H1 (cell line): ENCODE measurements at regions not wholly inside any gene's neighbourhood (a gene's known extent, or its start where the extent isn't known, plus 50 kb on each side); places are given as distances from the start of the nearest gene placed in this dataset.

ENCODE experiments used
- CTCF ChIA-PET: fragments of 300-600 bp; sonication (Branson Sonifier 250); formaldehyde crosslinking; loops from one replicate; lab custom pipeline; 2021; ENCODE audit not compliant: partially characterized antibody; lab: Charles Lee
- POLR2A ChIA-PET: fragments of 300-600 bp; sonication (Branson Sonifier 250); formaldehyde crosslinking; loops from one replicate; lab custom pipeline; 2021; ENCODE audit warnings: inconsistent platforms; ENCODE audit not compliant: partially characterized antibody; lab: Charles Lee
- DNase-seq, 2 experiments: peaks; one replicate each; pipeline versions ENCODE4 v3.0.0 to v3.0.0-alpha.2; 2010 to 2022; ENCODE audit warnings: low spot score in 2 of 2, low read depth in 1 of 2, mixed read lengths in 1 of 2
- FAIRE-seq: peaks from 2 replicates; lab custom pipeline; 2011; peaks lifted over from hg19 to GRCh38; lab: Jason Lieb, UNC
- H2AFZ ChIP-seq: 2 replicates; pipeline ENCODE4 v1.8.1; 2012; ENCODE audit warnings: low read length, inconsistent platforms
- H2AK5ac ChIP-seq: 2 replicates; pipeline ENCODE4 v1.6.1; 2013; ENCODE audit warnings: low read depth, low read length
- H2BK120ac ChIP-seq: replicated peaks from 2 replicates; pipeline ENCODE3; 2013; ENCODE audit warnings: low read depth, low read length, inconsistent platforms
- H2BK12ac ChIP-seq: 2 replicates; pipeline ENCODE4 v1.6.1; 2013; ENCODE audit warnings: low read depth, low read length
- H2BK15ac ChIP-seq: 2 replicates; pipeline ENCODE4 v1.6.1; 2013; ENCODE audit warnings: low read length
- H2BK20ac ChIP-seq: 2 replicates; pipeline ENCODE4 v1.6.1; 2013; ENCODE audit warnings: low read length
- H2BK5ac ChIP-seq: 2 replicates; pipeline ENCODE4 v1.6.1; 2013; ENCODE audit warnings: low read depth, low read length
- H3K14ac ChIP-seq: 2 replicates; pipeline ENCODE4 v1.6.1; 2013; ENCODE audit warnings: inconsistent platforms; ENCODE audit not compliant: insufficient read length
- H3K18ac ChIP-seq: 2 replicates; pipeline ENCODE4 v1.6.1; 2013; ENCODE audit warnings: low read length; ENCODE audit errors: extremely low read depth
- H3K23ac ChIP-seq: 2 replicates; pipeline ENCODE4 v1.6.1; 2013; ENCODE audit warnings: inconsistent platforms; ENCODE audit not compliant: insufficient read length
- H3K23me2 ChIP-seq: 2 replicates; pipeline ENCODE4 v1.6.1; 2013; ENCODE audit warnings: low read depth, low read length
- H3K27ac ChIP-seq: 2 replicates; pipeline ENCODE4 v1.6.1; 2011; ENCODE audit warnings: low read depth, low read length, inconsistent platforms
- H3K27me3 ChIP-seq, 4 experiments: replicated peaks in 1 of 4; 1 replicate in 1 of 4; 2 replicates in 3 of 4; pipeline versions ENCODE4 v1.6.1 to v1.8.1; 2011 to 2013; ENCODE audit warnings: low read length in 3 of 4, mild to moderate bottlenecking in 3 of 4, inconsistent platforms in 2 of 4, mixed read lengths in 2 of 4, moderate library complexity in 1 of 4; ENCODE audit not compliant: control insufficient read depth in 3 of 4, insufficient read depth in 3 of 4; ENCODE audit errors: extremely low read depth in 1 of 4
- H3K36me3 ChIP-seq, 4 experiments: 2 replicates each; pipeline versions ENCODE4 v1.6.1 to v1.8.1; 2011 to 2013; ENCODE audit warnings: mild to moderate bottlenecking in 4 of 4, low read length in 3 of 4, moderate library complexity in 2 of 4, control low read depth in 1 of 4, inconsistent platforms in 1 of 4; ENCODE audit not compliant: insufficient read depth in 4 of 4, control insufficient read depth in 2 of 4
- H3K4ac ChIP-seq: replicated peaks from 2 replicates; pipeline ENCODE3; 2013; ENCODE audit warnings: low read length, low read depth, mixed read lengths, inconsistent platforms; ENCODE audit not compliant: insufficient read length
- H3K4me1 ChIP-seq, 4 experiments: replicated peaks in 1 of 4; 1 replicate in 1 of 4; 2 replicates in 3 of 4; pipeline versions ENCODE4 v1.6.1 to v1.8.1; 2011 to 2013; ENCODE audit warnings: low read length in 3 of 4, inconsistent platforms in 2 of 4, mixed read lengths in 1 of 4; ENCODE audit not compliant: insufficient read depth in 4 of 4, control insufficient read depth in 3 of 4
- H3K4me2 ChIP-seq, 2 experiments: 2 replicates each; pipeline versions ENCODE4 v1.6.1 to v1.8.1; 2011 to 2013; ENCODE audit warnings: low read depth in 2 of 2, low read length in 2 of 2, control low read depth in 1 of 2, inconsistent platforms in 1 of 2, mild to moderate bottlenecking in 1 of 2; ENCODE audit not compliant: insufficient read depth in 1 of 2
- H3K4me3 ChIP-seq, 4 experiments: fragments of 200-600, 300-600 bp in 1 of 4; sonication (generic), shearing (Covaris generic), sonication (Bioruptor Twin) in 1 of 4; 2 replicates each; pipeline versions ENCODE4 v1.5.1 to v1.8.1; 2011 to 2016; ENCODE audit warnings: low read length in 4 of 4, low read depth in 3 of 4, control low read depth in 2 of 4, inconsistent platforms in 2 of 4, mild to moderate bottlenecking in 2 of 4, mixed read lengths in 1 of 4, moderate library complexity in 1 of 4; ENCODE audit not compliant: insufficient read depth in 2 of 4; ENCODE audit errors: extremely low read depth in 1 of 4
- H3K56ac ChIP-seq: replicated peaks from 2 replicates; pipeline ENCODE3; 2013; ENCODE audit warnings: low read depth, mild to moderate bottlenecking, mixed read lengths, low read length, inconsistent platforms; ENCODE audit not compliant: insufficient read length
- H3K79me1 ChIP-seq: 2 replicates; pipeline ENCODE4 v1.6.1; 2013; ENCODE audit warnings: low read depth, low read length, control low read depth
- H3K79me2 ChIP-seq, 2 experiments: 2 replicates each; pipeline versions ENCODE4 v1.6.1 to v1.8.1; 2012 to 2013; ENCODE audit warnings: low read length in 2 of 2, mild to moderate bottlenecking in 2 of 2, inconsistent platforms in 1 of 2; ENCODE audit not compliant: insufficient read depth in 2 of 2, control insufficient read depth in 1 of 2
- H3K9ac ChIP-seq, 4 experiments: replicated peaks in 1 of 4; 1 replicate in 1 of 4; 2 replicates in 3 of 4; pipeline versions ENCODE4 v1.6.1 to v1.8.1; 2011 to 2013; ENCODE audit warnings: low read depth in 3 of 4, low read length in 3 of 4, control low read depth in 2 of 4, mild to moderate bottlenecking in 2 of 4, moderate library complexity in 2 of 4, inconsistent platforms in 1 of 4; ENCODE audit errors: extremely low read depth in 1 of 4
- H3K9me3 ChIP-seq, 2 experiments: 2 replicates each; pipeline versions ENCODE4 v1.6.1 to v1.8.1; 2012 to 2013; ENCODE audit warnings: mild to moderate bottlenecking in 2 of 2, moderate library complexity in 2 of 2, control low read depth in 1 of 2, inconsistent platforms in 1 of 2, low read depth in 1 of 2, low read length in 1 of 2, mixed read lengths in 1 of 2; ENCODE audit not compliant: insufficient read depth in 2 of 2
- H4K20me1 ChIP-seq, 2 experiments: replicated peaks in 1 of 2; 2 replicates each; pipeline versions ENCODE3 to v1.8.1; 2011 to 2013; ENCODE audit warnings: inconsistent platforms in 2 of 2, low read length in 2 of 2, mild to moderate bottlenecking in 1 of 2; ENCODE audit not compliant: insufficient read depth in 2 of 2, control insufficient read depth in 1 of 2
- H4K5ac ChIP-seq: 2 replicates; pipeline ENCODE4 v1.6.1; 2013; ENCODE audit warnings: low read length, low read depth, mixed read lengths, inconsistent platforms; ENCODE audit not compliant: insufficient read length
- H4K8ac ChIP-seq: 2 replicates; pipeline ENCODE4 v1.8.0; 2013; ENCODE audit warnings: mild to moderate bottlenecking, moderate library complexity, low read length, inconsistent platforms; ENCODE audit not compliant: insufficient read depth; ENCODE audit errors: extremely low read depth
- H4K91ac ChIP-seq: replicated peaks from 2 replicates; pipeline ENCODE3; 2013; ENCODE audit warnings: low read length, mixed read lengths, inconsistent platforms; ENCODE audit not compliant: insufficient read length
- CBX5 ChIP-seq: fragments of 300-800, 300-1000 bp; sonication (generic); IDR thresholded peaks from 2 replicates; pipeline ENCODE4 v1.7.1; 2016; ENCODE audit warnings: antibody characterized with exemption, low read length, low read depth
- CBX8 ChIP-seq: fragments of 300-800, 300-1000 bp; sonication (generic); IDR thresholded peaks from 2 replicates; pipeline ENCODE4 v1.7.1; 2016; ENCODE audit warnings: low read depth, low read length, borderline replicate concordance
- CHD2 ChIP-seq: IDR thresholded peaks from 2 replicates; pipeline ENCODE4 v1.6.1; 2012; ENCODE audit warnings: low read length, improper control_type of control experiment
- POLR2A ChIP-seq, 2 experiments: IDR thresholded peaks; 1 replicate in 1 of 2; 2 replicates in 1 of 2; pipeline ENCODE4 v1.6.1; 2011; ENCODE audit warnings: low read depth in 2 of 2, low read length in 2 of 2, mild to moderate bottlenecking in 2 of 2; ENCODE audit errors: control extremely low read depth in 1 of 2
- RNF2 ChIP-seq: fragments of 200-900, 300-1000 bp; sonication (generic); IDR thresholded peaks from 2 replicates; pipeline ENCODE4 v1.7.1; 2016; ENCODE audit warnings: borderline replicate concordance, low read depth, mild to moderate bottlenecking, antibody characterized with exemption, low read length; ENCODE audit not compliant: poor library complexity, severe bottlenecking; ENCODE audit errors: missing control alignments
- RXRA ChIP-seq: IDR thresholded peaks from 2 replicates; pipeline ENCODE4 v1.6.1; 2011; ENCODE audit warnings: low read depth, mild to moderate bottlenecking, low read length, moderate library complexity; ENCODE audit not compliant: insufficient read depth
- SAP30 ChIP-seq: fragments of 300-600 bp; sonication (generic); IDR thresholded peaks from 2 replicates; pipeline ENCODE4 v1.7.1; 2012; ENCODE audit warnings: low read length, moderate library complexity, mild to moderate bottlenecking, inconsistent platforms; ENCODE audit not compliant: insufficient read depth, insufficient replicate concordance
- SIX5 ChIP-seq: IDR thresholded peaks from 2 replicates; pipeline ENCODE4 v1.6.1; 2011; ENCODE audit warnings: mild to moderate bottlenecking, low read depth, low read length
- TAF1 ChIP-seq: IDR thresholded peaks from 2 replicates; pipeline ENCODE4 v1.6.1; 2011; ENCODE audit warnings: mild to moderate bottlenecking, low read depth, low read length
- TAF7 ChIP-seq: optimal IDR thresholded peaks from 2 replicates; pipeline ENCODE3; 2011; ENCODE audit warnings: low read depth, mild to moderate bottlenecking, inconsistent platforms, low read length, moderate library complexity, borderline replicate concordance
- TCF12 ChIP-seq: IDR thresholded peaks from 2 replicates; pipeline ENCODE4 v1.6.1; 2011; ENCODE audit warnings: low read depth, mild to moderate bottlenecking, low read length
- TEAD4 ChIP-seq: IDR thresholded peaks from 2 replicates; pipeline ENCODE4 v1.6.1; 2012; ENCODE audit warnings: low read depth, low read length, inconsistent platforms, mixed read lengths
- WGBS, 2 experiments: shearing (Covaris generic) in 1 of 2; methylation state at CpG; one replicate each; pipeline versions ENCODE4 v1.1.6 to v1.1.7; 2013 to 2015; ENCODE audit warnings: low lambda C conversion rate in 2 of 2, mixed read lengths in 2 of 2, inconsistent platforms in 1 of 2, low coverage in 1 of 2, missing lambda C conversion rate in 1 of 2; ENCODE audit not compliant: insufficient replicate concordance in 2 of 2, insufficient coverage in 1 of 2, insufficient read length in 1 of 2; ENCODE audit errors: extremely low coverage in 1 of 2, missing lambda C conversion rate in 1 of 2; 5-methylcytosine and 5-hydroxymethylcytosine counted together
- TF ChIP-seq, protein P1 (sequence below), 3 experiments: IDR thresholded peaks; 1 replicate in 2 of 3; 2 replicates in 1 of 3; pipeline versions ENCODE4 v1.5.1 to v1.6.1; 2011; ENCODE audit warnings: low read length in 3 of 3, mild to moderate bottlenecking in 3 of 3, inconsistent platforms in 2 of 3, low read depth in 1 of 3, moderate library complexity in 1 of 3; ENCODE audit not compliant: insufficient read depth in 1 of 3; ENCODE audit errors: control extremely low read depth in 1 of 3

DNA sequence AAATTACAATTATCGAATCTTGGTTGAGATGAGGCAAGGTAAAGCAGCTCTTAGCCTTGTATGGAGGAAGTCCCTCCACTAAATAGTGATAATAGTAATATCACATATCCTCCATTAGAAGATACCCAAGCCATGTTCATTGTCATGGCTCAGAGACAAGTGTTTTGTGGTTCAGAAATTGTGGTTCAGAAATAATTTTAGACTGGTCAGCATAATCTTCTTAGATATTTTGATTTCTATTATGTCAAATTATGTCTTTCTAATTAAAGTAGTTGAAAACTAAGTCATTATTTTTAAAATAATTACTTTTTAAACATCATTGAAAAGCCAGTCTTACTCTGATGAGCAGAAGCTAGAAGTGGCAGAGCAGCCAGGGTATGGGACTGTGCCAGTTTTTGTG lies 507.7 kb downstream of the HTR7 start:
- no peak for FAIRE-seq
- CTCF ChIA-PET: interaction anchor here (0.7 kb wide), 1 partner anchor 556 kb away, joined by 3 read pairs; no protein-coding TSS in a partner anchor
- no peak overlapping the region for H4K5ac ChIP-seq
- TF ChIP-seq CBX5 (no peak), RNF2 (no peak), TAF1 (no peak), CBX8 (no peak), POLR2A (IDR thresholded peaks at IDR 0.05; ENCODE audit: control extremely low read depth in 1 of 2, low read depth in 2 of 2, low read length in 2 of 2) (no peak), SAP30 (no peak), TCF12 (no peak), RXRA (no peak), SIX5 (no peak), TAF7 (no peak), TEAD4 (no peak), CHD2 (no peak)
- TF ChIP-seq, protein P1, sequence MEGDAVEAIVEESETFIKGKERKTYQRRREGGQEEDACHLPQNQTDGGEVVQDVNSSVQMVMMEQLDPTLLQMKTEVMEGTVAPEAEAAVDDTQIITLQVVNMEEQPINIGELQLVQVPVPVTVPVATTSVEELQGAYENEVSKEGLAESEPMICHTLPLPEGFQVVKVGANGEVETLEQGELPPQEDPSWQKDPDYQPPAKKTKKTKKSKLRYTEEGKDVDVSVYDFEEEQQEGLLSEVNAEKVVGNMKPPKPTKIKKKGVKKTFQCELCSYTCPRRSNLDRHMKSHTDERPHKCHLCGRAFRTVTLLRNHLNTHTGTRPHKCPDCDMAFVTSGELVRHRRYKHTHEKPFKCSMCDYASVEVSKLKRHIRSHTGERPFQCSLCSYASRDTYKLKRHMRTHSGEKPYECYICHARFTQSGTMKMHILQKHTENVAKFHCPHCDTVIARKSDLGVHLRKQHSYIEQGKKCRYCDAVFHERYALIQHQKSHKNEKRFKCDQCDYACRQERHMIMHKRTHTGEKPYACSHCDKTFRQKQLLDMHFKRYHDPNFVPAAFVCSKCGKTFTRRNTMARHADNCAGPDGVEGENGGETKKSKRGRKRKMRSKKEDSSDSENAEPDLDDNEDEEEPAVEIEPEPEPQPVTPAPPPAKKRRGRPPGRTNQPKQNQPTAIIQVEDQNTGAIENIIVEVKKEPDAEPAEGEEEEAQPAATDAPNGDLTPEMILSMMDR (IDR thresholded peaks at IDR 0.05; ENCODE audit: control extremely low read depth in 1 of 3, insufficient read depth in 1 of 3, low read depth in 1 of 3, low read length in 3 of 3): no peak

More for the DNA sequence above, 507.7 kb downstream of the HTR7 start:
- H3K14ac ChIP-seq: no peak overlapping the region
- no peak overlapping the region for H3K23ac ChIP-seq
- H2BK12ac ChIP-seq: no peak overlapping the region
- POLR2A ChIA-PET: no interaction called here
- H3K9me3 ChIP-seq: no peaks in the 10 kb centered on the region
- H2BK15ac ChIP-seq: no peak overlapping the region
- H4K8ac ChIP-seq: no peak overlapping the region
- no peak overlapping the region for H3K9ac ChIP-seq
- no peaks in the 10 kb centered on the region for H3K79me2 ChIP-seq
- no peaks in the 10 kb centered on the region for H3K27me3 ChIP-seq
- no peak overlapping the region for H4K91ac ChIP-seq
- no peak overlapping the region for H3K18ac ChIP-seq
- H3K23me2 ChIP-seq: no peaks in the 10 kb centered on the region
- H3K4ac ChIP-seq: no peak overlapping the region
- no peaks in the 10 kb centered on the region for H4K20me1 ChIP-seq
- no peak overlapping the region for H2AFZ ChIP-seq
- H3K27ac ChIP-seq: no peak overlapping the region
- no peak overlapping the region for H3K4me3 ChIP-seq
- no peaks in the 10 kb centered on the region for H3K36me3 ChIP-seq
- no peaks in the 10 kb centered on the region for H3K4me1 ChIP-seq
- H3K56ac ChIP-seq: no peak overlapping the region
- no peak overlapping the region for H2BK5ac ChIP-seq
- H3K79me1 ChIP-seq: no peaks in the 10 kb centered on the region
- no peak overlapping the region for H2BK20ac ChIP-seq
- no peak overlapping the region for H2BK120ac ChIP-seq
- DNase-seq: no peak
- WGBS, 2 experiments: 88 to 92% methylated on average over 1 of the region's 1 CpG
- H3K4me2 ChIP-seq: no peak overlapping the region
- H2AK5ac ChIP-seq: no peak overlapping the region
